ENCODE measurements at regions not wholly inside any gene's neighbourhood (a gene's known extent, or its start where the extent isn't known, plus 50 kb on each side); places are given as distances from the start of the nearest gene placed in this dataset.
"Not testable (repeated sequence)": the region's sequence is repeated elsewhere in the genome, so short reads cannot be mapped to it uniquely, and the experiment has no call there.

DNA sequence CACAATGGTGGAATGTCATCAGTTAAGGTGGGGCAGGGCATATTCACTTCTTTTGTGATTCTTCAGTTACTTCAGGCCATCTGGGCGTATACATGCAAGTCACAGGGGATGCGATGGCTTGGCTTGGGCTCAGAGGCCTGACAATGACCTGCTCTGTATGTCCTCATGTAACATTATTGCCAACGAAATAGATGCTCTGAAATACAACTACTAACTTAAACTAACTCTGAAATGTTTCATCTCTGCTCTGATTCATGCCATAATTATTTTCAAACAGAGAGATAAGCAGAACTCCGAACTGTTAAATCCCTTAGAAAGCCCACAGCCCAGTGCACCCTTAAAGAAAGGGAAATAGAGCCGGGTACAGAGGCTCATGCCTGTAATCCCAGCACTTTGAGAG lies 832.7 kb upstream of the PRKX start:
- intact Hi-C loops (cut with micrococcal nuclease): loop anchor here (10.0 kb wide), 1 partner anchor 569 kb away; no protein-coding TSS in a partner anchor
- ATAC-seq, DNase-seq: not testable (repeated sequence)

DNA sequence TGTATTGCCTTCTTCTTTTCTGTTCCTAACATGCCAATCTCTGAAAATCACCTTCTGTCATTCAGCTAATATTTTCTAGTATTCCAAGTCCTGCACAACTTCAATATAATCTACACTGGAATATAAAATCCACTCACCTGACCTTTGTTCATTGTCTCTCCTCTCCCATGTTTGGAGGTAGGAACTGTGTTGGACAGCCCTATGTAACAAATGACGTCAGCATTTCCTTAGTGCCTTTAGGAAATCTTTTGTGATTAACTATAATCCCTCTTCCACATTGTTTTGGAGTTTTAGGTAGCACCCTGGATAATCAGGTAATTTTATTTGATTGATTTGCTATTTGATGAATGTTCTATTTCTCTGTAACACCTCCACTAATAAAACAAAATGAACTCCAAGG lies 814.8 kb upstream of the PRKX start:
- DNase-seq: no peak
- ATAC-seq: no peak
- intact Hi-C loops (cut with micrococcal nuclease): no loop called here

DNA sequence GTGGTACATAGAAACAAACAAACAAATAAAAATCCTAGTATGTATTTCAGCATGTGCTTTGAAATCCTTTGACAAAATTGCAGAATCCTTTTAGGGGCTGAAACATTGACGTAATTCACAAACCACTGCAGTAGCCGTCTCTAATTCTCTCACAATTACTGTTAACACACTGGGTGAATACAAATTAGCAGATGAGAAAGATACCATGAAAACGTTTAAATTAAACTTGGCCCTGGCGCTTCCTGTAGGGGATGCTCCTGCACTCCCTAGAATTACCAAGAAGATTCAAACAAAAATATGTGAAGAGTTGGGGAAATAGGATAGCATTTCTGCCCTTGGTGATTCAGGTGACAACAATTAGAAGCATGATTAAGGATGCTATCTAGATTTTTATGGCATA lies 772.5 kb upstream of the PRKX start:
- DNase-seq: no peak
- no peak for ATAC-seq
- intact Hi-C loops (cut with micrococcal nuclease): no loop called here

DNA sequence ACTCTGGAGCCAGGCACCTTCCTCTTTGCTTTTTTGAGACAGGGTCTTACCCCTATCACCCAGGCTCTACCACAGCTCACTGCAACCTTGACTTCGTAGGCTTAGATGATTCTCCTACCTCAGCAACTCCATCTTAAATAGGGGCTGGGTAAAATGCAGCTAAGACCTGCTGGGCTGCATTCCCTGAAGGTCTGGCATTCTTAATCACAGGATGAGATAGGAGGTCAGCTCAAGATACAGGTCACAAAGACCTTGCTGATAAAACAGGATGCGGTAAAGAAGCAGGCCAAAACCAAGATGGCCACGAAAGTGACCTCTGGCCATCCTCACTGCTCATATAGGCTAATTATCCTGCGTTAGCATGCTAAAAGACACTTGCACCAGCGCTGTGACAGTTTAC lies 770.8 kb upstream of the PRKX start:
- DNase-seq (no peak), ATAC-seq (no peak)
- intact Hi-C loops (cut with micrococcal nuclease): no loop called here

DNA sequence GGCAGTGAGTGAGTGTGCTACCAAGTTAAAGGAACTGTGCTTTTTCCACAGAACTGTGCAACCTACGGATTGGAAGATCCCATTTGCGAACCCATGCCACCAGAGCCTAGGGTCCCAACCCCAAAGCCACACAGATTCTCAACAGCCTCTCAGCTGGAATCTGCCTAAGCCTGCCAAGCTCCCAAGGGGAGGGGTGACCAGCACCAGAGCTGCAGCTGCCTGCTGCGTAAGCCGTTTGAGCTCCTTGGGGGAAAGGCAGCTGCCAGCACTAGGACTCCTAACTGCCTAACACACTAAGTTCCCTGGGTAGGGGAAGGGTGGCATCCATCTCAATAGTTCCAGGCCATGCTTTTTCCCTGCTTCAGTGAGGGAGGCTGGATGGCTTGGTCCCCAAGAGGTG lies 738.1 kb upstream of the PRKX start:
- DNase-seq (no peak), ATAC-seq (no peak)
- intact Hi-C loops (cut with micrococcal nuclease): no loop called here

DNA sequence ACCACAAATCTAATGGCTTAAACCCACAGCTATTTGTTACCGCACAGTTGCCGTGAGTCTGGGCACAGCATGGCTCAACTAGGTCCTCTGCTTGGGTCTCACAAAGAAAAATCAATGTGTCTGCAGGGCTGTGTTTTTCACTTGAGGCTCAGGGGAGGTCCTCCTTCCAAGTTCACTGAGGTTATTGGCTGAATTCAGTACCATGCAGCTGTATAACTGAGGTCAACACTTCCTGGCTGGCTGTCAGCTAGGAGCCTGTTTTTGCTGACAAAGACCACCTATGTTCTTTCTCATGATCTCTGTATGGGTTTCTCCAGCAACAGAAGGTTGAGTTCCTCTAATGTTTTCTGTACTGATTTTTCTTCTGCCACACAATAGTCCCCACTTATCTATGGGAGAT lies 736.7 kb upstream of the PRKX start:
- no peak for ATAC-seq
- intact Hi-C loops (cut with micrococcal nuclease): no loop called here
- no peak for DNase-seq

DNA sequence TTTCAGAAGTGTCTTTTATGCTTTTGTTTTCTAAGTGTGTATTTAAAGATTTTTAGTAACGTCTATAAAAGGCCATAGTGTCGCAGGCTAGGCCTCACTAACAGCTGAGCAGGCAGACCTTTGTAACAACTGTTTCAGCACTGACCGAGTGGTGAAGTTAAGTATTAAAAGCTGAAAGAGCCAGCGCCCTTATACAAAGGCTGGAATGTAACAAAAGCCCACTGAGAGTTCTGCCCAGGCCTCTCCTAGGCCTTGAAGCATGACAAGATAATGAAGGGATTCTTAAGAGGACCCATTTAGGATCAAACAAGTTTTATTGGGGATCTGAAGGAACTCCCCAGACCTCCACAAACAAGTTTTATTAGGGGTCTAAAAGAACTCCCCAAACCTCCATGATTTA lies 722.5 kb upstream of the PRKX start:
- no peak for DNase-seq
- no peak for ATAC-seq
- intact Hi-C loops (cut with micrococcal nuclease): no loop called here

DNA sequence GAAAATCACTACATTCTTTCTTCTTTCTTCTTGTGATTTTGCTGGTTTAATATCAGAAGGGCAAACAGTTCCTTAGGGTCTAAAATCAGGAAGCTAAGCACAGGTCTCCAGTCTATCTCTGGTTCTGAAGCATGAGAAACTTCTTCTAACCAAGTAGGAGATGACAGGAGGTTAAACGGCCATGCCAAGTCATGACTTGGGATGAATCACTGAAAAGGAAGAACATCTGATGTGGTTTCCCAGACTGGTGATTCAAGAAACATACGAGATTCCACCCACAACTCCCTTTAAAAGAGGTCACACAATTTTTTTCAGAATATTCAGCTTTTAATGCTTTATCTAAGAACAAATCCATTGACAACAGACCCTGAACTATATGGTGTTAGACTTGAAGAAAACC lies 684.0 kb upstream of the PRKX start:
- intact Hi-C loops (cut with micrococcal nuclease): no loop called here
- no peak for ATAC-seq
- DNase-seq: no peak

DNA sequence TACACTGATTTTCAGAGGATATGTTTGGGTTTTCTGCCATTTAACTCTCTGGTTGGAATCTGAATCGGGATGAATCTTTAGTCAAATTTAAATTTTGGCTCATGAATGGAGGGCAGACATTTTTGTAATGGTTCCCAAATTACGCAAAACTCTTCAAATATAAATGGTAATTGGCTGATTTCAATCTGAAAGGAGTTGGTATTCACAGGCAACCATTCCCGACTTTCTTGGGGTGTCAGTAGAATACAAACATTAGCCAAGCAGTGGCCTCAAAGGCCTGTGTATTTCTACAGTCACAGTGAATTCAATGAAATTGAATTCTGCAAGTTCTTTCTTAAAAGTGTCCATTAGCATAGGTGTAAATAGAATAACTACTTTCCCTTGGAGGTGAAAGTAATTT lies 668.8 kb upstream of the PRKX start:
- intact Hi-C loops (cut with micrococcal nuclease): no loop called here
- DNase-seq (no peak), ATAC-seq (no peak)

DNA sequence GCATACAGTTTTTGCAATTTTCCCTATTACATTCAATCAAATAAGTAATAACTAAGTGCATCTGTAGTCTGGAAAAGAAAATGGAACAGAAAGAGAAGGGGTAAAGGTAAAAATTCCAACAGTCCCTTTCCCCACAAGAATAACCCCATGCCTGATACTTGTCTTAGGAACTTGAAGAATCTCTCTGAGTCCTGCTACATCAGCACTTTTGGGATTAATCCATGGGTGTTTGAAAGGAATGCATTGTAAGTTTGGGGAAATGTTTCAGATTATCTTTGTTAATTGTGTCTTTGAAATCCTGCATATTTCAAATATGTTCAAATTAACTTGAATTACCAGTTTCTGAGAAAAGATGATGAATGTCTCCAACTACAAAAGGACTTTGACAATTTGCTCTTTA lies 667.3 kb upstream of the PRKX start:
- ATAC-seq: no peak
- no peak for DNase-seq
- intact Hi-C loops (cut with micrococcal nuclease): no loop called here

DNA sequence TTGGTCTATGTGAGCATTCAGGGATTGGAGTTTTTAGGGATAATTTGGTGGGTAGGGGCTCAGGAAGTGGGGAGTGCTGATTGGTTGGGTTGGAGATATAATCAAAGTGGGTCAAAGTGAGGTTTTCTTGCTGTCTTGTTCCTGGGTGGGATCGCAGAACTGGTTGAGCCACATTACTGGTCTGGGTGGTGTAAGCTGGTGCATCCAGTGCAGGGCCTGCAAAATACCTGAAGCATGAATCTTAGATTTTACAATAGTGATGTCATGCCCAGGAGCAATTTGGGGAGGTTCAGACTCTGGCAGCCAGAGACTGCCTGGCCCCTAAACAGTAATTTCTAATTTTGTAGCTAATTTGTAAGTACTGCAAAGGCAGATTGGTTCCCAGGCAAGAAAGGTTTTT lies 665.6 kb upstream of the PRKX start:
- no peak for ATAC-seq
- intact Hi-C loops (cut with micrococcal nuclease): no loop called here
- DNase-seq: no peak

DNA sequence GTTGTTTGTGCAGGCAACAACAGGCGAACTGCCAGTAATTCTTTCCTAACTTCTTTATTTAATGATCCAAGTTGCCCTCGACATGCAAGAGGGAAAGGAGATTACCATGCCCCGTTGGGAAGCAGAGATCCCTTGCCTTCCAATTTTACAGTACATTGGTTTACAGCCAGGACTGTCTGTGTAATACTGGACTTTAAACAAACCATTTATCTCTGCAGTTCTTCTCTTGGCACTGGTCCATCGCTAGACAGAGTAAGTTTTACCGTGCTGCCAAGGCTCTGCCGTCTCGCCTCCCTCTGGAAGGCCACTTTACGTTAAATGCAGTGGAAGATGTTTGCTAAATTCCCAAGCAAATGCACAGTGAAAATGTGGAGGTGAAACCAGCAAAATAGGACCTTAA lies 660.3 kb upstream of the PRKX start:
- ATAC-seq: no peak
- no peak for DNase-seq
- intact Hi-C loops (cut with micrococcal nuclease): no loop called here

DNA sequence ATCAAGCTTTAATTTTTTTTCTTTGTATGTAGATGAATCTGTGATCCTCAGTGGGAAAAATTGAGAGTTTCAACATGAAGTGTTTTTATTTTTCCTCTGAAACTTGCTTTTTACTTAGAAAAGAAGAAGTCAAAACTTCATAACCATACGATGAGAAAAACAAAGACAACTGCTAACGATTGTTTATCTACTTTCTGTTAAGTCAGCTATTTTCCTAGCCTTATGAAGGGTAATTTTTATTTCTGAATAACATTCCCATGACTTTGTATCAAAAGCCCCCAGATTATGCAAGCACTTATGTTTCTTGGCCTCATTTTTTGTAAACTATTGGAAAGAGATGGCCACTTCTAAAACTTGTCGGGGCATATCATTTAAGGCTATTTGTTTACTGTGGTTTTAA lies 645.1 kb upstream of the PRKX start:
- no peak for DNase-seq
- no peak for ATAC-seq
- intact Hi-C loops (cut with micrococcal nuclease): no loop called here

DNA sequence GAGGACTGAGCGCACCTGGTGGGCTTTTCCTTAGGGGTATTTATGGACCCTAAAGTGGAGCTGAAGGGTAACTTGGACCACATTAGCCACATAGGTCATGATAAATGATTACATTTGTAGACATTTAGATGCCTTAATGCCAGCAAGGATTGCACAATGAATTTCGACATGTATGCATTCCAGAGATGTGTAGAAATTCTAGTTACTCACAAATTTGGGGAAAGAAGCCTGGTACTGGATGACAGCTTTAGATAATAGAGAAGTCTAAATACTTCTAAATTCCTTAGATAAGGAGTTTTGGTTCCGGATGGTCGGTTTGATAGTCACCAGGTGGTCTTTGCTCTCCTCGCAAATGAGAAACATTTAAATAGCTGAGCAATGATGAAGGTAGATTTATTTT lies 609.5 kb upstream of the PRKX start:
- DNase-seq (no peak), ATAC-seq (no peak)
- intact Hi-C loops (cut with micrococcal nuclease): no loop called here

DNA sequence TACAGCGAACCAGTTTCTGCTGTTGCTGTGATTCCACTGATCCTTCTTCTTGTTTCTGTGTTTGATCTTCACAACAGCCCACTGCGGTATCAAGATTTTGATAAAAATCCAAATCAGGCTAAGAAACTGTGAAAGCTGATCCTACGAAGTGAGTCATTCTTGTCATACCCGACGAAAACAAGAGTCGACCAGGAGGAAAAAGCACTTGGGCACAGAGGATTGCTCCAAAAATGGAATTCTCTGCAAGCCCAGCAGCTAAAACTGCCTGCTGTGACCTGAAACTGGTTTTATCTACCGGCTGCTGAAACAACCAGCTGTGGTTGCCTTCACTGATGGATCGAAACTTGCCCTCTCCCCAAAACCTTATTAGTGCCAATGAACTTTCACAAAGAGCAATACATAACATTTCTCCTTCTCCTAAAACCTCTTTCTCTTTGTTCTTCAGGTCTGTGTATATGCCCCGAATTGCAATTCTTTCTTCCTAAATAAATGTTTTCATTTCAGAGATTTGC lies 607.0 kb upstream of the PRKX start:
- DNase-seq (no peak), ATAC-seq (no peak)
- intact Hi-C loops (cut with micrococcal nuclease): no loop called here

DNA sequence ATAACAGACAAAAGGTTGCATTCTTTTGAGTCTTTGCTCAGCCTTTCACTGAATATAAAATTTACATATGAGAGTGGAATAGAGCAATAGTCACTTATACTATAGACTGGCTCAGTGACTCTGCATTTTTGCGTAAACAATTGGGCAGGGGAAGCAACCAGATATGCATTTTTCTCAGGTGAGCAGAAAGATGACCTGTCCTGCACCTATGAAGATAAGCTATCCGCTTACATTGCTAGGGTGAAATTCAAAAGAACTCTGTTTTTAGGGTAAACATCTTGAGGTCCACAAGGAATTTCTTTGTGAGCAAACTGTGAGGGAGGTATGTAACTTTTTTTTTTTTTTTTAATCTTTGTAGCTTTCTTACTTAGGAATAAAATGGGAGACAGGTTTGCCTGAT lies 602.4 kb upstream of the PRKX start:
- intact Hi-C loops (cut with micrococcal nuclease): no loop called here
- DNase-seq: no peak
- no peak for ATAC-seq

DNA sequence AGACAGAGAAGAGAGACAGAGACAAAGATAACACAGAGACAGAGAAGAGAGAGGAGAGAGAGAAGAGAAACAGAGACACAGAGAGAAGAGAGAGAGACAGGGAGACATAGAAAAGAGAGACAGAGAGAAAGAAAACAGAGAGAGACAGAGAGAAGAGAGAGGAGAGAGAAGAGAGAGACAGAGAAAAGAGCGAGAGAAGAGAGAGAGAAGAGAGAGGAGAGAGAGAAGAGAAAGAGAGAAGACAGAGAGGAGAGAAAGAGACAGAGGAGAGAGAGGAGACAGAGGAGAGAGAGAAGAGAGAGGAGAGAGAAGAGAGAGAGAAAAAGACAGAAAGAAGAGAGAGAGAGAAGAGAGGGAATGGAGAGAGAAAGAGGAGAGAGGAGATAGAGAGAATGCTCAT lies 601.1 kb upstream of the PRKX start:
- ATAC-seq: no peak
- no peak for DNase-seq
- intact Hi-C loops (cut with micrococcal nuclease): no loop called here

DNA sequence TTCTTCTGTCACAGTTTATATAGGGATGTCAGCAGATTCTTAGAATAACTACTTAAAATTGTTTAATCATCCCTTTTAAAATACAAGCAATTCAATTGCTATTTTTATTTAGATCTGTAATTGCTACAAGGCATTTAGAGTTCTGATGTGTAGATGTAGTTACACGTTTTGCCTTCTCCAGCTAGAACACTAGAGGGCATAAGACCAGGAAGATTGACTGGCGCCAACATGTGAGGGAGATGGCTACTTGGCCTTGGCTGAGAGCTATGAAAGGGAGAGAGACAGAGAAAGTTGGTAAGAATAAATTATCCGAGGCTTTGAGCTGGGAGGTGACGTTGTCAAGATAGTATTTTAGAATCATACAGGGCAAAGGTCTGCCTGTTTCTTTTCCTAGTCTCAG lies 563.7 kb upstream of the PRKX start:
- ATAC-seq (no peak), DNase-seq (no peak)
- intact Hi-C loops (cut with micrococcal nuclease): no loop called here

DNA sequence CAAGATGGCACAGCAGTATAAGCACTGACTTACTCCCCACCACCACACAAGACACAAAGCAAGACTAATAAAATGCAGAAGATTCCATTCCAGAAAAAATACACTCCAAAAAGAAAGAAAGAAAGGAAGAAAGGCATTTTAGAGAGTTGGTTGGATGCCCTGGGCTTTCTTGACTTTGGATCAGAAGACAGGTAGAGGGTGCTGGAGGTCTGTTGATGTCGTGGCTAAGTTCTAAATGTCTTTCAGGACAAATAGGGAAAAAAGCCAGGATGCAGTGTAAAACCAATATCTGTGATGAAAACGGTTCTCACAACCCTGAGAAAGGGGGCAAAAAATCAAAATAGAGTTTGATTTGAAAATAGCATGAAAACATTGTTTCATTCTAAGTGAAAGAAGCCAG lies 555.2 kb upstream of the PRKX start:
- intact Hi-C loops (cut with micrococcal nuclease): no loop called here
- no peak for DNase-seq
- no peak for ATAC-seq

DNA sequence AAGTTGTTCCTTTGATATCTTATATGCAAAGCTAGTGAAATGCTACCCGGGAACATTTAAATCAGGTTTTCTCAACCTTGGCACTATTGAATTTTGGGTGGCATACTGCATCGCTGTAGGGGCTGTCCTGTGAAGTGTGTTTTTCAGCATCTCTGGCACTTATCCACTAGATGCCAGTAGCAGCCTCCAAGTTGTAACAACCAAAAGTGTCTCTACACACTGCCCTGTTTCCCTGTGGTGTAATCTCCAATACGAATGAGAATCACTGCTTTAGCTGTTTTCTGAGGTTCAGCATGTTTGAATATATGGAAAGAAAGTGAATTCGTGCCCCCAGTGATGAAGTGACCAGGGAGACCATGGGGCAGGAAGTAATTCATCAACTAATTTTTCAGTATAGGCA lies 551.6 kb upstream of the PRKX start:
- intact Hi-C loops (cut with micrococcal nuclease): no loop called here
- no peak for ATAC-seq
- no peak for DNase-seq

DNA sequence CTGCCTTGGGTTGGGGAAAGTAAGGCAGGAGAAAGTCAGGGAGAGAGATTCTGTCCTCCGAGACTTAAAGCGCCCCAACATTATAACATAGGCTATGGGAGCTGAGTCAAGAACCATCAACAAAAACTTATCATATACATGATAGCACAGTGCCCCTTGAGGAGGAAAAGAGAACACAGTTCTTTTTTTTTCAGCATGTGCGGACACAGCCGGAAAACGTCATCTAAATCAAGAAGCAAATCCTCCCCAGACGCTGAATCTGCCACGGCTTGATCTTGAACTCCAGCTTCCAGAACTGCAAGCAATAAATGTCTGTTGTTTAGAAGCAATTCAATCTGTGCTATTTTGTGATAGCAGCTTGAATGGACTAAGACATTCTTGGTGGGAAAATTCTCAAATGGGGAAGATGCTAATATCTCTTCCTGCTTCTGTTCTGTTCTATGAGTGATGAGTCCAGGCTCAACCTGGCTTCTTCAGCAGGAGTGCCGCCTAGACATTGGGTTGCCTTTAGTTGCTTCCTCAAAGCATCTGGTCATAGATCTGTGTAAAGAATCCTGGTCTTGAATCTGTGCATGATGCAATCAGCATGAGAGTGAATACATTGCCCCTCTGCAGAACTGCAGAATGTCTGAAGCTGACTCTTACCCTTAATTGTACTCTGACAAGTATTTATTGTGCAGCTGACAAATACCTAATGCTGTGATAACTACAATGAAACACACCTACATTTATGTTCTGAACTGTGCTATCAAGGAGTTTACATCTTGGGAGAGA lies 549.8 kb upstream of the PRKX start:
- ATAC-seq (no peak), DNase-seq (no peak)
- intact Hi-C loops (cut with micrococcal nuclease): no loop called here

DNA sequence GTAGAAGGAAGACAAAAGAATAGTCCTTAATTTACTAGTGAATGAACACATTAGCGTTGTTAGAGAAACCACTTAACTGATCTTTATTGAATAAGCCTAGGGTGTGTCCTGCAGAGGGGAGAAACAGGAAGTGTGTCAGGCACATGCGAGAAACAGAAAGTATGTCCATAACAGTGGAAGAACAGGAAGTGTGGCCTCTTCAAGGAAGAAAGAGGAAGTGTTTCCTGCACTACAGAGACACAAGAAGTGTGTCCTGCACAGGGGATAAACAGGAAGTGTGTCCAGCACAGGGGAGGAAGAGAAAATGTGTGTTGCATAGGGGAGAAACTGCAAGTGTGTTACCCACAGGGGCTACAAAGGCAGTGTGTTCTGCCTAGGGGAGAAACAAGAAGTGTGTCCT lies 539.6 kb upstream of the PRKX start:
- ATAC-seq: no peak
- intact Hi-C loops (cut with micrococcal nuclease): no loop called here

More for the DNA sequence above, 539.6 kb upstream of the PRKX start:
- DNase-seq: no peak
